Naive thymus-derived CD4-positive, alpha-beta T cell (primary cell): ENCODE measurements at regions not wholly inside any gene's neighbourhood (a gene's known extent, or its start where the extent isn't known, plus 50 kb on each side); places are given as distances from the start of the nearest gene placed in this dataset.

Source experiments
- ATAC-seq: fragments of 150-1000 bp; cut with Tn5 transposase; 2 replicates; pipeline ENCODE4 v1.10.0; 2021; ENCODE audit warnings: mild to moderate bottlenecking, moderate library complexity
- CTCF ChIA-PET: fragments of 350-600 bp; sonication (Branson Sonifier 250); formaldehyde crosslinking; loops from one replicate; lab custom pipeline; 2021; ENCODE audit warnings: antibody characterized with exemption; lab: Charles Lee
- POLR2A ChIA-PET: fragments of 350-600 bp; sonication (Branson Sonifier 250); formaldehyde crosslinking; loops from one replicate; lab custom pipeline; 2021; ENCODE audit warnings: antibody characterized with exemption, inconsistent platforms; lab: Charles Lee
- DNase-seq, 9 donors: peaks; one replicate each; pipeline versions ENCODE4 v3.0.0 to v3.0.0-alpha.2; 2020 to 2022; ENCODE audit warnings: mixed read lengths in 1 of 9
- H3K27ac ChIP-seq: one replicate; pipeline ENCODE4 v1.7.0; 2013; ENCODE audit warnings: mild to moderate bottlenecking, low read depth, low read length, moderate library complexity
- H3K27me3 ChIP-seq, 2 donors: one replicate each; pipeline ENCODE4 v1.7.0; 2013; ENCODE audit warnings: low read length in 2 of 2, mild to moderate bottlenecking in 2 of 2, moderate library complexity in 2 of 2; ENCODE audit not compliant: control insufficient read depth in 2 of 2, insufficient read depth in 2 of 2
- H3K36me3 ChIP-seq, 3 experiments: 1 replicate in 2 of 3; 2 replicates in 1 of 3; pipeline ENCODE4 v1.7.0; 2013; ENCODE audit warnings: low read length in 3 of 3, mild to moderate bottlenecking in 3 of 3, moderate library complexity in 1 of 3; ENCODE audit not compliant: insufficient read depth in 3 of 3, control insufficient read depth in 2 of 3
- H3K4me1 ChIP-seq, 2 donors: one replicate each; pipeline ENCODE4 v1.7.0; 2013; ENCODE audit warnings: low read length in 2 of 2, mild to moderate bottlenecking in 2 of 2, moderate library complexity in 1 of 2; ENCODE audit not compliant: control insufficient read depth in 2 of 2, insufficient read depth in 2 of 2
- H3K4me3 ChIP-seq: 2 replicates; pipeline ENCODE4 v1.7.0; 2013; ENCODE audit warnings: mild to moderate bottlenecking, low read length
- H3K9me3 ChIP-seq, 3 experiments: 1 replicate in 2 of 3; 2 replicates in 1 of 3; pipeline ENCODE4 v1.7.0; 2013; ENCODE audit warnings: low read length in 3 of 3; ENCODE audit not compliant: control insufficient read depth in 2 of 3
- H3K27ac Mint-ChIP-seq, 9 donors: one replicate each; pipeline ENCODE4 v1.8.0; 2020 to 2022; ENCODE audit warnings: mixed read lengths in 9 of 9, mild to moderate bottlenecking in 8 of 9, moderate library complexity in 5 of 9, inconsistent platforms in 2 of 9
- H3K27me3 Mint-ChIP-seq, 5 donors: one replicate each; pipeline ENCODE4 v1.8.0; 2021 to 2022; ENCODE audit warnings: mixed read lengths in 5 of 5, mild to moderate bottlenecking in 1 of 5
- H3K36me3 Mint-ChIP-seq, 5 donors: one replicate each; pipeline ENCODE4 v1.8.0; 2020 to 2022; ENCODE audit warnings: mixed read lengths in 5 of 5, mild to moderate bottlenecking in 3 of 5, inconsistent platforms in 1 of 5
- H3K4me1 Mint-ChIP-seq, 7 donors: one replicate each; pipeline ENCODE4 v1.8.0; 2020 to 2022; ENCODE audit warnings: mixed read lengths in 7 of 7, mild to moderate bottlenecking in 3 of 7, inconsistent platforms in 1 of 7
- H3K4me3 Mint-ChIP-seq, 10 donors: one replicate each; pipeline ENCODE4 v1.8.0; 2020 to 2022; ENCODE audit warnings: mild to moderate bottlenecking in 10 of 10, mixed read lengths in 10 of 10, moderate library complexity in 6 of 10, inconsistent platforms in 2 of 10
- H3K9me3 Mint-ChIP-seq, 11 donors: one replicate each; pipeline ENCODE4 v1.8.0; 2020 to 2022; ENCODE audit warnings: mixed read lengths in 11 of 11, mild to moderate bottlenecking in 4 of 11, inconsistent platforms in 1 of 11, moderate library complexity in 1 of 11
- intact Hi-C, 2 donors: fragments of 100-400 bp; cut with micrococcal nuclease; formaldehyde crosslinking; loops; one replicate each; pipeline ENCODE4 v1.15.1; 2023

GRCh38 chrX:40169193-40170101 lies 71.7 kb upstream of the BCOR start:
- intact Hi-C loops, result loop anchor here (1.0 to 10.0 kb wide), 16 partner anchors 8 to 1367 kb away; partner anchors contain the start of genes MED14 (in 1 of the 2), MID1IP1 (in 1 of the 2) and USP9X (in 1 of the 2)
- peaks cover 17 to 64% (median 40%) of the 10 kb centered on the region in 7 donors for H3K4me1 Mint-ChIP-seq
- H3K27ac Mint-ChIP-seq, result peak overlapping the region; percentile 96 to 99 (median 98)

GRCh38 chrX:40168480-40169011 lies 70.8 kb upstream of the BCOR start:
- Mint-ChIP-seq H3K36me3 (no peaks in the 10 kb centered on the region), H3K27ac (peak overlapping the region; percentile 90 to 98 (median 92)), H3K4me1 (peaks cover 16 to 60% (median 32%) of the 10 kb centered on the region in 7 donors), H3K27me3 (no peaks in the 10 kb centered on the region), H3K9me3 (peaks cover 0 to 2% (median 0%) of the 10 kb centered on the region in 11 donors), H3K4me3 (peak overlapping the region; percentile 83 to 95 (median 90))
- intact Hi-C loops, result loop anchor here (1.0 to 2.0 kb wide), 8 partner anchors 9 to 438 kb away; no protein-coding TSS in a partner anchor
- ChIA-PET POLR2A (interaction anchor here (0.9 to 8.8 kb wide), 15 partner anchors 9 to 352 kb away, joined by 3 to 116 read pairs (median 4); partner anchors contain the start of gene BCOR), CTCF (interaction anchor here (0.6 to 1.1 kb wide), 5 partner anchors 8 to 1401 kb away, joined by 3 to 6 read pairs (median 5); no protein-coding TSS in a partner anchor)
- no peaks in the 10 kb centered on the region for H3K36me3 ChIP-seq
- H3K4me3 ChIP-seq, result no peak overlapping the region
- DNase-seq, result no peak
- H3K27ac ChIP-seq, result peak overlapping the region; percentile 64
- no peaks in the 10 kb centered on the region for H3K27me3 ChIP-seq
- ATAC-seq, result no peak
- no peaks in the 10 kb centered on the region for H3K9me3 ChIP-seq
- H3K4me1 ChIP-seq, result peaks cover 11 to 27% of the 10 kb centered on the region in 2 donors

More at GRCh38 chrX:40169193-40170101, 71.7 kb upstream of the BCOR start:
- POLR2A ChIA-PET, result interaction anchor here (0.6 to 8.8 kb wide), 16 partner anchors 8 to 1339 kb away, joined by 3 to 116 read pairs (median 3); partner anchors contain the start of gene BCOR
- Mint-ChIP-seq H3K36me3 (no peaks in the 10 kb centered on the region), H3K9me3 (peaks cover 0 to 2% (median 0%) of the 10 kb centered on the region in 11 donors), H3K4me3 (peak overlapping the region; percentile 86 to 94 (median 90)), H3K27me3 (no peaks in the 10 kb centered on the region)
- H3K4me3 ChIP-seq, result peak overlapping the region; percentile 51
- H3K9me3 ChIP-seq, result no peaks in the 10 kb centered on the region
- ATAC-seq (peak; percentile 79), DNase-seq (peak in 8 of 9 donors; percentile 65 to 81 (median 74))
- H3K36me3 ChIP-seq, result no peaks in the 10 kb centered on the region
- no peaks in the 10 kb centered on the region for H3K27me3 ChIP-seq
- peaks cover 14 to 31% of the 10 kb centered on the region in 2 donors for H3K4me1 ChIP-seq
- peak overlapping the region; percentile 98 for H3K27ac ChIP-seq
- CTCF ChIA-PET, result interaction anchor here (0.6 to 0.9 kb wide), 4 partner anchors 16 to 163 kb away, joined by 3 to 5 read pairs (median 4); partner anchors contain the start of gene BCOR

DNA sequence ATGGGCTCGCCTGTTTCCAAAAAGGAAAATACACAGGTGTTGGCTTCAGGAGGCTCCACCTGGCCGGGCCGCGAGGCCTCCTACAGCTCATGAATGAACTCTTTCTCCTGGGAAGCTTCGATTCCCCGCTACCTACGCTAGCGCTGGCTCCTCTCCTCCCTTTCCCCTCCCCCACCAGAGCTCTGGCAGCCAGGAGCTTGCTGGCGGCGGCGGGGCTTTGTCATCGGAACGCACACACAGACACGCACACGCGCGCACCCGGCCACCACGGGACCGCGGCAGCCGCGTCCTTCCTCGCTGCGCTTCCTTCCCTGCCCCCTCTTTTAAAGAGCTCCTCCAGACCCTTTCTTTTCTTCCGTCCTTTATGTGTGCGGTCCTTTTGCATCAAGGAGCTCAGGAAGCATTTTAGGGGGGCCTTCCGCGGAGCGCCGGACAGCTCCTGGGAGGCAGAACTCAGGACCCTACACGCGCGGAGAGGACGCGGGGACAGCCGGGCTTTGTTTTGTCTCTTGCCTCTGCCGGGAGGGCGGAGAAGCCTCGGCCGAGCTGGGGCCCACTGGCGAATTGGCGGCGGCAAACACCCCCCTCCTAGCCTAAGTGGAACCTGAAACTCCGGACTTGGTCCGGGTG lies 70.2 kb upstream of the BCOR start:
- peak overlapping the region; percentile 51 for H3K4me3 ChIP-seq
- DNase-seq, result peak in 3 of 9 donors; percentile 26 to 46 (median 41)
- no peaks in the 10 kb centered on the region for H3K27me3 ChIP-seq
- ChIA-PET CTCF (interaction anchor here (0.6 to 1.1 kb wide), 4 partner anchors 8 to 1400 kb away, joined by 3 to 6 read pairs (median 5); no protein-coding TSS in a partner anchor), POLR2A (interaction anchor here (0.6 to 8.8 kb wide), 17 partner anchors 9 to 351 kb away, joined by 3 to 116 read pairs (median 4); partner anchors contain the start of gene BCOR)
- Mint-ChIP-seq H3K36me3 (no peaks in the 10 kb centered on the region), H3K27ac (peak overlapping the region; percentile 89 to 94 (median 91)), H3K4me3 (peak overlapping the region; percentile 83 to 95 (median 88)), H3K9me3 (peaks cover 0 to 2% (median 0%) of the 10 kb centered on the region in 11 donors), H3K4me1 (peaks cover 12 to 56% (median 27%) of the 10 kb centered on the region in 7 donors), H3K27me3 (no peaks in the 10 kb centered on the region)
- peaks cover 6 to 21% of the 10 kb centered on the region in 2 donors for H3K4me1 ChIP-seq
- no peaks in the 10 kb centered on the region for H3K36me3 ChIP-seq
- intact Hi-C loops, result loop anchor here in 1 of 2 donors (2.0 kb wide), 1 partner anchor 437 kb away; no protein-coding TSS in a partner anchor
- no peaks in the 10 kb centered on the region for H3K9me3 ChIP-seq
- peak overlapping the region; percentile 64 for H3K27ac ChIP-seq
- ATAC-seq, result no peak

DNA sequence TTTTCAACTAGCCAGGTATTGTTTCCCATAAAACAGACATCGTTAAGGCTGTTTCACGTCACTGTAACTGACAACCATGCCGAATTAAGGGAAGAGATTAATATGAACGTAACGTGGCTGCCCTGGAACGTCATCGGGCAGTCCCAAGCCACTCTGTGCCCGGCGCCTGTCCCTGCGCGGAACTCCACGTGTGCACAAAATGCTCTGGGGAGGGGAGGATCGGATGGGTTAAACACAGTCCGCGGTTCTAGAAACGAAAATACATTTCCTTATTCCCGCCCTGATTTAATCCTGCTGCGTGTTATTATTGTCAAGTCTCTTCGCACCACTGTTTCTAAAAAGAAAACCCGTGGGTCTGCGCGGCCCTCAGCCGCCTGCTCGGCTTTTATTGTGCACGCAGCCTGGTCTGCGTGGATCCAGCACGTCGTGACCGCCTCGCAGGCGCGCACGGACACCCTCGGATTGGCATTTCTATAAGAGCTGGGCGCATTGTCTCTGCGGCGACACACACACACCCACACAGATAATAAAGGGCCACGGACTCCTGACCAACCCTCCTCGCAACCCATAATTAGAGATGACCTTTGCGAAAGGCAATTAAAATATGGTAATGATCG lies 69.6 kb upstream of the BCOR start:
- H3K27ac Mint-ChIP-seq, result peak overlapping the region; percentile 89 to 94 (median 91)
- no peaks in the 10 kb centered on the region for H3K27me3 Mint-ChIP-seq
- DNase-seq (peak in 2 of 9 donors; percentile 20 to 52), ATAC-seq (peak; percentile 32)
- Histone ChIP-seq H3K27ac (peak overlapping the region; percentile 64), H3K4me3 (peak overlapping the region; percentile 51), H3K27me3 (no peaks in the 10 kb centered on the region), H3K36me3 (no peaks in the 10 kb centered on the region), H3K4me1 (peaks cover 4 to 18% of the 10 kb centered on the region in 2 donors), H3K9me3 (no peaks in the 10 kb centered on the region)
- CTCF ChIA-PET, result interaction anchor here (0.8 to 1.1 kb wide), 2 partner anchors 11 to 14 kb away, joined by 5 read pairs; no protein-coding TSS in a partner anchor
- peaks cover 10 to 59% (median 27%) of the 10 kb centered on the region in 7 donors for H3K4me1 Mint-ChIP-seq
- POLR2A ChIA-PET, result interaction anchor here (0.6 to 8.8 kb wide), 12 partner anchors 10 to 283 kb away, joined by 3 to 116 read pairs (median 4); partner anchors contain the start of gene BCOR
- intact Hi-C loops, result no loop called here
- peak overlapping the region; percentile 83 to 95 (median 88) for H3K4me3 Mint-ChIP-seq
- peaks cover 0 to 2% (median 0%) of the 10 kb centered on the region in 11 donors for H3K9me3 Mint-ChIP-seq
- no peaks in the 10 kb centered on the region for H3K36me3 Mint-ChIP-seq

DNA sequence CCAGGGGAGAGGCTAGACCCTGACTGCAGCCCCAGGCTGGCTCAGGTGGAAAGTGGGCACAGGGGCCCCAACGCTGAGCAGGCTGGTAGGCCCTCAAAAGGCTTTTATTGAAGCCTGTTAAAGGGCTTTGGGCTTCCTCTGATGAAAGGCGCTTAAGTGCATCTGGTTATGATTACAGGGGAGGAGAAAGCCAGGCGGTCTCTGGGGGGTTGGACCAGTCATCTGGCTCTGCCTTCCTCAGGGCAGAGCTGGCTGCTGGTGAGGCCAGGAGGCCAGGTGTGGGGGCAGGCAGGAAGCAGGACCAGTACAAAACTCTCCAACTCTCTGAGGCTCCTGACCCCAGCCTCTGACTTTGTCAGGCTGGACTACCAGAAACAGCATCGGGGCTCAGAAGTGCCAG lies 68.8 kb upstream of the BCOR start:
- Histone ChIP-seq H3K4me1 (peaks cover 4 to 18% of the 10 kb centered on the region in 2 donors), H3K4me3 (no peak overlapping the region), H3K27me3 (no peaks in the 10 kb centered on the region), H3K27ac (peak overlapping the region; percentile 64), H3K36me3 (no peaks in the 10 kb centered on the region), H3K9me3 (no peaks in the 10 kb centered on the region)
- H3K4me3 Mint-ChIP-seq, result peak overlapping the region; percentile 81 to 95 (median 88)
- intact Hi-C loops, result no loop called here
- H3K4me1 Mint-ChIP-seq, result peaks cover 10 to 61% (median 27%) of the 10 kb centered on the region in 7 donors
- H3K27me3 Mint-ChIP-seq, result no peaks in the 10 kb centered on the region
- DNase-seq (no peak), ATAC-seq (no peak)
- H3K9me3 Mint-ChIP-seq, result peaks cover 0 to 2% (median 0%) of the 10 kb centered on the region in 11 donors
- peak overlapping the region; percentile 89 to 94 (median 91) for H3K27ac Mint-ChIP-seq
- ChIA-PET CTCF (no interaction called here), POLR2A (interaction anchor here (1.1 to 8.8 kb wide), 4 partner anchors 11 to 70 kb away, joined by 3 to 116 read pairs (median 80); partner anchors contain the start of gene BCOR)
- no peaks in the 10 kb centered on the region for H3K36me3 Mint-ChIP-seq
